HG02763 (cell line): ENCODE measurements at regions not wholly inside any gene's neighbourhood (a gene's known extent, or its start where the extent isn't known, plus 50 kb on each side); places are given as distances from the start of the nearest gene placed in this dataset.
"Not testable (repeated sequence)": the region's sequence is repeated elsewhere in the genome, so short reads cannot be mapped to it uniquely, and the experiment has no call there.

ENCODE experiments used
- ATAC-seq: cut with Tn5 transposase; IDR thresholded peaks from one replicate; pipeline ENCODE4 v1.9.1; 2021; ENCODE audit warnings: mild to moderate bottlenecking, moderate library complexity; ENCODE audit not compliant: unreplicated experiment

- ATAC-seq = no peak
Observed at GRCh38 chr5:72693546-72694205, 122.8 kb upstream of the TNPO1 start.

GRCh38 chr5:72692651-72693442, 123.6 kb upstream of the TNPO1 start:
- no peak for ATAC-seq

- ATAC-seq = no peak
Observed at GRCh38 chr5:72692231-72692637, 124.2 kb upstream of the TNPO1 start.

GRCh38 chr5:72691751-72692150, 124.7 kb upstream of the TNPO1 start:
- ATAC-seq = no peak

- no peak for ATAC-seq
Observed at GRCh38 chr5:72688916-72689315, 127.5 kb upstream of the TNPO1 start.

- no peak for ATAC-seq
Observed at GRCh38 chr5:72687288-72687687, 129.2 kb upstream of the TNPO1 start.

GRCh38 chr5:72682561-72682960, 133.9 kb upstream of the TNPO1 start:
- no peak for ATAC-seq

GRCh38 chr5:72681781-72682180, 134.7 kb upstream of the TNPO1 start:
- no peak for ATAC-seq

- ATAC-seq = no peak
Observed at GRCh38 chr5:72677447-72677846, 139.0 kb upstream of the TNPO1 start.

- ATAC-seq = not testable (repeated sequence)
Observed at GRCh38 chr5:72676831-72677230, 139.6 kb upstream of the TNPO1 start.

GRCh38 chr5:72673623-72674022, 142.8 kb upstream of the TNPO1 start:
- ATAC-seq = no peak

- ATAC-seq = no peak
Observed at GRCh38 chr5:72673180-72673579, 143.3 kb upstream of the TNPO1 start.

GRCh38 chr5:72667708-72668107, 148.8 kb upstream of the TNPO1 start:
- no peak for ATAC-seq

GRCh38 chr5:72662936-72663335, 153.5 kb upstream of the TNPO1 start:
- ATAC-seq = no peak

- ATAC-seq = no peak
Observed at GRCh38 chr5:72662305-72662704, 154.2 kb upstream of the TNPO1 start.

- ATAC-seq = no peak
Observed at GRCh38 chr5:72661405-72661804, 154.2 kb upstream of the ZNF366 start.

GRCh38 chr5:72659726-72660125, 152.5 kb upstream of the ZNF366 start:
- no peak for ATAC-seq

GRCh38 chr5:72658761-72659540, 151.7 kb upstream of the ZNF366 start:
- ATAC-seq = no peak

- no peak for ATAC-seq
Observed at GRCh38 chr5:72658161-72658560, 151.0 kb upstream of the ZNF366 start.

GRCh38 chr5:72656756-72657513, 149.7 kb upstream of the ZNF366 start:
- no peak for ATAC-seq

- ATAC-seq = no peak
Observed at GRCh38 chr5:72656331-72656730, 149.1 kb upstream of the ZNF366 start.
